HG02840 (cell line): ENCODE measurements at regions not wholly inside any gene's neighbourhood (a gene's known extent, or its start where the extent isn't known, plus 50 kb on each side); places are given as distances from the start of the nearest gene placed in this dataset.

ENCODE experiments used
- ATAC-seq: cut with Tn5 transposase; IDR thresholded peaks from one replicate; pipeline ENCODE4 v1.9.1; 2021; ENCODE audit warnings: mild to moderate bottlenecking, moderate library complexity, moderate number of reproducible peaks; ENCODE audit not compliant: unreplicated experiment, low FRiP score

GRCh38 chr2:146068051-146068450, 1548.1 kb upstream of the ZEB2 start:
- no peak for ATAC-seq

GRCh38 chr2:146048141-146048540, 1528.2 kb upstream of the ZEB2 start:
- no peak for ATAC-seq

- ATAC-seq: no peak
These were observed 1521.5 kb upstream of the ZEB2 start for GRCh38 chr2:146041274-146041910.

GRCh38 chr2:146040051-146040450, 1520.1 kb upstream of the ZEB2 start:
- ATAC-seq: no peak

- no peak for ATAC-seq
These were observed 1518.1 kb upstream of the ZEB2 start for GRCh38 chr2:146038014-146038413.

GRCh38 chr2:146037334-146037870, 1517.5 kb upstream of the ZEB2 start:
- ATAC-seq: no peak

GRCh38 chr2:146031158-146031557, 1511.2 kb upstream of the ZEB2 start:
- no peak for ATAC-seq

- ATAC-seq: no peak
These were observed 1507.2 kb upstream of the ZEB2 start for GRCh38 chr2:146027156-146027555.

GRCh38 chr2:146025519-146025918, 1505.6 kb upstream of the ZEB2 start:
- ATAC-seq: no peak

GRCh38 chr2:146024212-146024743, 1504.4 kb upstream of the ZEB2 start:
- no peak for ATAC-seq

- no peak for ATAC-seq
These were observed 1484.5 kb upstream of the ZEB2 start for GRCh38 chr2:146004462-146004861.

GRCh38 chr2:146003337-146003736, 1483.4 kb upstream of the ZEB2 start:
- no peak for ATAC-seq

- no peak for ATAC-seq
These were observed 1475.0 kb upstream of the ZEB2 start for GRCh38 chr2:145994910-145995309.

GRCh38 chr2:145992572-145992971, 1472.7 kb upstream of the ZEB2 start:
- no peak for ATAC-seq

- ATAC-seq: no peak
These were observed 1467.9 kb upstream of the ZEB2 start for GRCh38 chr2:145987793-145988192.

GRCh38 chr2:145985517-145985916, 1465.6 kb upstream of the ZEB2 start:
- no peak for ATAC-seq

- ATAC-seq: no peak
These were observed 1464.7 kb upstream of the ZEB2 start for GRCh38 chr2:145984580-145984979.

GRCh38 chr2:145980318-145980717, 1460.4 kb upstream of the ZEB2 start:
- ATAC-seq: no peak

- no peak for ATAC-seq
These were observed 1455.5 kb upstream of the ZEB2 start for GRCh38 chr2:145975406-145975805.

GRCh38 chr2:145961846-145962245, 1441.9 kb upstream of the ZEB2 start:
- no peak for ATAC-seq

- no peak for ATAC-seq
These were observed 1440.7 kb upstream of the ZEB2 start for GRCh38 chr2:145960479-145961163.

- no peak for ATAC-seq
These were observed 1438.7 kb upstream of the ZEB2 start for GRCh38 chr2:145958611-145959010.
